ENCODE measurements at regions not wholly inside any gene's neighbourhood (a gene's known extent, or its start where the extent isn't known, plus 50 kb on each side); places are given as distances from the start of the nearest gene placed in this dataset.

GRCh38 chr3:80580146-80580545, 812.3 kb upstream of the ROBO1 start:
- no peaks in the 10 kb centered on the region for H3K27me3 Mint-ChIP-seq
- no peaks in the 10 kb centered on the region for H3K4me1 ChIP-seq (ENCODE audit: control insufficient read depth, insufficient read depth, low read length, poor library complexity, severe bottlenecking)
- no peak overlapping the region for H3K4me3 Mint-ChIP-seq
- H3K27me3 ChIP-seq (ENCODE audit: control insufficient read depth, insufficient read depth, low read length), result no peaks in the 10 kb centered on the region
- no peaks in the 10 kb centered on the region for H3K4me1 Mint-ChIP-seq
- no peaks in the 10 kb centered on the region for H3K36me3 ChIP-seq (ENCODE audit: control insufficient read depth, insufficient read depth, low read length)
- no peak for ATAC-seq (ENCODE audit: low read depth in 2 of 2)
- peaks cover 0 to 33% (median 4%) of the 10 kb centered on the region in 7 donors for H3K9me3 Mint-ChIP-seq
- no peak overlapping the region for H3K27ac Mint-ChIP-seq
- H3K4me3 ChIP-seq (ENCODE audit: low read depth, low read length), result no peak overlapping the region
- no peak for DNase-seq
- H3K27ac ChIP-seq (ENCODE audit: insufficient read depth, low read length, poor library complexity, severe bottlenecking), result no peak overlapping the region
- no peaks in the 10 kb centered on the region for H3K36me3 Mint-ChIP-seq
- H3K9me3 ChIP-seq (ENCODE audit: control insufficient read depth in 2 of 2, low read length in 2 of 2), result peaks cover 1 to 5% of the 10 kb centered on the region in 2 experiments

GRCh38 chr3:80564391-80564790, 796.6 kb upstream of the ROBO1 start:
- H3K4me1 Mint-ChIP-seq, result no peaks in the 10 kb centered on the region
- H3K36me3 Mint-ChIP-seq, result no peaks in the 10 kb centered on the region
- no peaks in the 10 kb centered on the region for H3K27me3 Mint-ChIP-seq
- no peak overlapping the region for H3K27ac Mint-ChIP-seq
- ATAC-seq (ENCODE audit: low read depth in 2 of 2) (no peak), DNase-seq (no peak)
- H3K4me3 ChIP-seq (ENCODE audit: low read depth, low read length), result no peak overlapping the region
- no peak overlapping the region for H3K4me3 Mint-ChIP-seq
- peaks cover 0 to 18% (median 4%) of the 10 kb centered on the region in 7 donors for H3K9me3 Mint-ChIP-seq
- no peak overlapping the region for H3K27ac ChIP-seq (ENCODE audit: insufficient read depth, low read length, poor library complexity, severe bottlenecking)
- no peaks in the 10 kb centered on the region for H3K27me3 ChIP-seq (ENCODE audit: control insufficient read depth, insufficient read depth, low read length)
- no peaks in the 10 kb centered on the region for H3K36me3 ChIP-seq (ENCODE audit: control insufficient read depth, insufficient read depth, low read length)
- H3K4me1 ChIP-seq (ENCODE audit: control insufficient read depth, insufficient read depth, low read length, poor library complexity, severe bottlenecking), result no peaks in the 10 kb centered on the region
- no peaks in the 10 kb centered on the region for H3K9me3 ChIP-seq (ENCODE audit: control insufficient read depth in 2 of 2, low read length in 2 of 2)

GRCh38 chr3:80559701-80560100, 791.9 kb upstream of the ROBO1 start:
- Mint-ChIP-seq H3K9me3 (peaks cover 2 to 22% (median 7%) of the 10 kb centered on the region in 7 donors), H3K4me3 (no peak overlapping the region), H3K4me1 (no peaks in the 10 kb centered on the region), H3K36me3 (no peaks in the 10 kb centered on the region), H3K27me3 (no peaks in the 10 kb centered on the region), H3K27ac (no peak overlapping the region)
- Histone ChIP-seq H3K27me3 (ENCODE audit: control insufficient read depth, insufficient read depth, low read length) (no peaks in the 10 kb centered on the region), H3K9me3 (ENCODE audit: control insufficient read depth in 2 of 2, low read length in 2 of 2) (no peaks in the 10 kb centered on the region), H3K36me3 (ENCODE audit: control insufficient read depth, insufficient read depth, low read length) (no peaks in the 10 kb centered on the region), H3K4me3 (ENCODE audit: low read depth, low read length) (no peak overlapping the region), H3K4me1 (ENCODE audit: control insufficient read depth, insufficient read depth, low read length, poor library complexity, severe bottlenecking) (no peaks in the 10 kb centered on the region), H3K27ac (ENCODE audit: insufficient read depth, low read length, poor library complexity, severe bottlenecking) (no peak overlapping the region)
- no peak for ATAC-seq (ENCODE audit: low read depth in 2 of 2)
- DNase-seq, result no peak

- Histone ChIP-seq H3K4me1 (ENCODE audit: control insufficient read depth, insufficient read depth, low read length, poor library complexity, severe bottlenecking) (no peaks in the 10 kb centered on the region), H3K9me3 (ENCODE audit: control insufficient read depth in 2 of 2, low read length in 2 of 2) (no peaks in the 10 kb centered on the region), H3K36me3 (ENCODE audit: control insufficient read depth, insufficient read depth, low read length) (no peaks in the 10 kb centered on the region), H3K27me3 (ENCODE audit: control insufficient read depth, insufficient read depth, low read length) (no peaks in the 10 kb centered on the region), H3K27ac (ENCODE audit: insufficient read depth, low read length, poor library complexity, severe bottlenecking) (no peak overlapping the region), H3K4me3 (ENCODE audit: low read depth, low read length) (no peak overlapping the region)
- DNase-seq (no peak), ATAC-seq (ENCODE audit: low read depth in 2 of 2) (no peak)
- H3K4me1 Mint-ChIP-seq, result no peaks in the 10 kb centered on the region
- no peak overlapping the region for H3K27ac Mint-ChIP-seq
- H3K36me3 Mint-ChIP-seq, result no peaks in the 10 kb centered on the region
- H3K4me3 Mint-ChIP-seq, result no peak overlapping the region
- peaks cover 7 to 24% (median 10%) of the 10 kb centered on the region in 7 donors for H3K9me3 Mint-ChIP-seq
- no peaks in the 10 kb centered on the region for H3K27me3 Mint-ChIP-seq
These were observed 789.0 kb upstream of the ROBO1 start for GRCh38 chr3:80556763-80557162.

GRCh38 chr3:80554304-80554703, 786.5 kb upstream of the ROBO1 start:
- DNase-seq (no peak), ATAC-seq (ENCODE audit: low read depth in 2 of 2) (no peak)
- Mint-ChIP-seq H3K9me3 (peaks cover 4 to 16% (median 8%) of the 10 kb centered on the region in 7 donors), H3K4me1 (no peaks in the 10 kb centered on the region), H3K27ac (no peak overlapping the region), H3K36me3 (no peaks in the 10 kb centered on the region), H3K27me3 (no peaks in the 10 kb centered on the region), H3K4me3 (no peak overlapping the region)
- H3K4me3 ChIP-seq (ENCODE audit: low read depth, low read length), result no peak overlapping the region
- no peak overlapping the region for H3K27ac ChIP-seq (ENCODE audit: insufficient read depth, low read length, poor library complexity, severe bottlenecking)
- H3K4me1 ChIP-seq (ENCODE audit: control insufficient read depth, insufficient read depth, low read length, poor library complexity, severe bottlenecking), result no peaks in the 10 kb centered on the region
- H3K36me3 ChIP-seq (ENCODE audit: control insufficient read depth, insufficient read depth, low read length), result no peaks in the 10 kb centered on the region
- H3K9me3 ChIP-seq (ENCODE audit: control insufficient read depth in 2 of 2, low read length in 2 of 2), result no peaks in the 10 kb centered on the region
- no peaks in the 10 kb centered on the region for H3K27me3 ChIP-seq (ENCODE audit: control insufficient read depth, insufficient read depth, low read length)

DNA sequence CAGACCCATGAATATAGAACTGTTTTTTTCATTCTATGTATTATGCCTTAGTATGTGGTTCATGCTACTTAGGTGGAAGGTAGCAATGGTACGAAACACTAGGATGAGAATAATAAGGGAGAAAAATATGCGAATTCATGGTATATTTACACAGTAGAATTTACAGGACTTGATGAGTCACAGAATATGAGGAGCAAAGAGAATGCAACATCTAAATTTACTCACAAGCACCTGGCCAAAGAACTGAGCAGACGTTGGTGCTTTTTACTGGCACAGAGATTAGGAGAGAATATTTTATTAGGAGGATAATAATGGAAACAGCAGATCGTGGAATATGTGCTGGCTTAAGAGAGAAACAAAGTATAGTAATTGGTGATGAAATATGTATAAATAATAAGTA, 785.4 kb upstream of the ROBO1 start:
- H3K36me3 Mint-ChIP-seq, result no peaks in the 10 kb centered on the region
- H3K4me3 Mint-ChIP-seq, result no peak overlapping the region
- no peaks in the 10 kb centered on the region for H3K4me1 Mint-ChIP-seq
- Histone ChIP-seq H3K27me3 (ENCODE audit: control insufficient read depth, insufficient read depth, low read length) (no peaks in the 10 kb centered on the region), H3K4me3 (ENCODE audit: low read depth, low read length) (no peak overlapping the region), H3K9me3 (ENCODE audit: control insufficient read depth in 2 of 2, low read length in 2 of 2) (no peaks in the 10 kb centered on the region), H3K4me1 (ENCODE audit: control insufficient read depth, insufficient read depth, low read length, poor library complexity, severe bottlenecking) (no peaks in the 10 kb centered on the region), H3K36me3 (ENCODE audit: control insufficient read depth, insufficient read depth, low read length) (no peaks in the 10 kb centered on the region), H3K27ac (ENCODE audit: insufficient read depth, low read length, poor library complexity, severe bottlenecking) (no peak overlapping the region)
- no peak for DNase-seq
- no peak for ATAC-seq (ENCODE audit: low read depth in 2 of 2)
- peaks cover 0 to 10% (median 7%) of the 10 kb centered on the region in 7 donors for H3K9me3 Mint-ChIP-seq
- no peaks in the 10 kb centered on the region for H3K27me3 Mint-ChIP-seq
- no peak overlapping the region for H3K27ac Mint-ChIP-seq

- no peaks in the 10 kb centered on the region for H3K4me1 Mint-ChIP-seq
- no peak overlapping the region for H3K4me3 Mint-ChIP-seq
- Histone ChIP-seq H3K27ac (ENCODE audit: insufficient read depth, low read length, poor library complexity, severe bottlenecking) (no peak overlapping the region), H3K27me3 (ENCODE audit: control insufficient read depth, insufficient read depth, low read length) (no peaks in the 10 kb centered on the region), H3K9me3 (ENCODE audit: control insufficient read depth in 2 of 2, low read length in 2 of 2) (no peaks in the 10 kb centered on the region), H3K4me3 (ENCODE audit: low read depth, low read length) (no peak overlapping the region), H3K36me3 (ENCODE audit: control insufficient read depth, insufficient read depth, low read length) (no peaks in the 10 kb centered on the region), H3K4me1 (ENCODE audit: control insufficient read depth, insufficient read depth, low read length, poor library complexity, severe bottlenecking) (no peaks in the 10 kb centered on the region)
- ATAC-seq (ENCODE audit: low read depth in 2 of 2) (no peak), DNase-seq (no peak)
- peaks cover 0 to 12% (median 7%) of the 10 kb centered on the region in 7 donors for H3K9me3 Mint-ChIP-seq
- H3K36me3 Mint-ChIP-seq, result no peaks in the 10 kb centered on the region
- H3K27me3 Mint-ChIP-seq, result no peaks in the 10 kb centered on the region
- H3K27ac Mint-ChIP-seq, result no peak overlapping the region
These were observed 782.4 kb upstream of the ROBO1 start for GRCh38 chr3:80550174-80550573.

- Histone ChIP-seq H3K4me1 (ENCODE audit: control insufficient read depth, insufficient read depth, low read length, poor library complexity, severe bottlenecking) (no peaks in the 10 kb centered on the region), H3K4me3 (ENCODE audit: low read depth, low read length) (no peak overlapping the region), H3K27ac (ENCODE audit: insufficient read depth, low read length, poor library complexity, severe bottlenecking) (no peak overlapping the region), H3K36me3 (ENCODE audit: control insufficient read depth, insufficient read depth, low read length) (no peaks in the 10 kb centered on the region), H3K9me3 (ENCODE audit: control insufficient read depth in 2 of 2, low read length in 2 of 2) (no peaks in the 10 kb centered on the region), H3K27me3 (ENCODE audit: control insufficient read depth, insufficient read depth, low read length) (no peaks in the 10 kb centered on the region)
- no peak for DNase-seq
- Mint-ChIP-seq H3K4me3 (no peak overlapping the region), H3K27me3 (no peaks in the 10 kb centered on the region), H3K27ac (no peak overlapping the region), H3K9me3 (peaks cover 2 to 16% (median 8%) of the 10 kb centered on the region in 7 donors), H3K36me3 (no peaks in the 10 kb centered on the region), H3K4me1 (no peaks in the 10 kb centered on the region)
- ATAC-seq (ENCODE audit: low read depth in 2 of 2), result no peak
These were observed 781.4 kb upstream of the ROBO1 start for GRCh38 chr3:80549173-80549572.
